Adrenal gland (tissue), 9 donors: ENCODE measurements at regions not wholly inside any gene's neighbourhood (a gene's known extent, or its start where the extent isn't known, plus 50 kb on each side); places are given as distances from the start of the nearest gene placed in this dataset.

Experiments used
- DNase-seq, 7 donors: peaks; one replicate each; pipeline ENCODE4 v3.0.0-alpha.2; 2019 to 2020
- H3K27ac ChIP-seq, 5 donors: fragments of 200-600 bp; sonication (generic) in 4 of 5; 1 replicate in 3 of 5; 2 replicates in 2 of 5; pipeline versions ENCODE4 v1.5.1 to v1.8.0; 2016 to 2020; ENCODE audit warnings: mild to moderate bottlenecking in 1 of 5
- H3K27me3 ChIP-seq: fragments of 200-600 bp; 2 replicates; pipeline ENCODE4 v1.8.0; 2021
- H3K36me3 ChIP-seq, 2 donors: fragments of 200-600 bp; replicated peaks in 1 of 2; 1 replicate in 1 of 2; 2 replicates in 1 of 2; pipeline versions ENCODE4 v1.5.1 to v1.8.0; 2018 to 2022
- H3K4me1 ChIP-seq, 2 donors: fragments of 200-600 bp; replicated peaks in 1 of 2; 1 replicate in 1 of 2; 2 replicates in 1 of 2; pipeline versions ENCODE4 v1.5.1 to v1.8.0; 2018 to 2021
- H3K4me3 ChIP-seq, 4 donors: fragments of 200-600 bp; sonication (generic) in 3 of 4; one replicate each; pipeline ENCODE4 v1.5.1; 2016 to 2018
- H3K9me3 ChIP-seq, 3 donors: fragments of 200-600 bp; sonication (generic) in 1 of 3; replicated peaks in 1 of 3; 1 replicate in 2 of 3; 2 replicates in 1 of 3; pipeline versions ENCODE4 v1.5.1 to v1.8.0; 2016 to 2021
- POLR2A ChIP-seq, 2 donors: fragments of 450-650 bp; IDR thresholded peaks; one replicate each; pipeline ENCODE4 v1.6.1; 2017; ENCODE audit warnings: antibody characterized with exemption in 2 of 2, mild to moderate bottlenecking in 2 of 2, moderate library complexity in 1 of 2
- WGBS, 4 donors: extraction: QIAGEN DNeasy Blood & Tissue Kit in 2 of 4; methylation state at CpG; one replicate each; pipeline versions ENCODE4 v1.1.5 to v1.1.7; 2013 to 2017; 5-methylcytosine and 5-hydroxymethylcytosine counted together
- intact Hi-C, 2 donors: fragments of 100-400 bp; cut with DNase I; formaldehyde crosslinking; loops; one replicate each; pipeline versions ENCODE4 v1.14.1 to v1.15.0; 2022 to 2023
- TF ChIP-seq, protein P1 (sequence below), 6 experiments: fragments of 450-650 bp in 4 of 6; fragments of 200-600 bp in 2 of 6; sonication (generic) in 1 of 6; IDR thresholded peaks; 1 replicate in 5 of 6; 2 replicates in 1 of 6; pipeline versions ENCODE4 v1.5.1 to v1.8.0; 2016 to 2021; ENCODE audit warnings: antibody characterized with exemption in 6 of 6, mild to moderate bottlenecking in 2 of 6, moderate library complexity in 1 of 6
- donor health status: healthy with polysubstance abuse.
- donor health status: Bipolar disorder and iron deficiency.
- donor health status: DM: yes; HTN: yes; CAD: no.
- donor health status: DM: no; HTN: no; CAD: no.
- donor health status: DM: no; HTN: no; CAD: no.

DNA sequence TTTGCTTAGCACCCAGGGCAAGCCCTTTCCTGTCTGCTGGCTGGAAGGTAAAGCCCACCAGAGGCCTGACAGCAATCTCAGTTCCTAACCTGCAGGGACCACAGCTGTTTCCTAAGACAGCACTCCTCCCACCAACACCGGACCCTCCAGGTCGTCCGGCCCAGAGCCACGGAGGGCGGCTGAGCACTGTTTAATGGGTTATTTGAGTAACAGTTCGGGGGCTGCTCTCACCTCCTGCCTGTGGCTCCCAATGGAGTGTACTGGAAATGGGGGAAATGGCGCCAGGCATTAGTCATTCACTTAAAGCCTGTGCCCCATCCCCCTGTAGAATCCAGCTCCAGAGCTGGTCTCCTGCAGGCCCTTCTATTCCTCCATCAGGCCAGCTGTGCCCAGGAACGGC, 81.6 kb upstream of the ADRA2C start:
- no peak for TF ChIP-seq POLR2A (IDR thresholded peaks at IDR 0.05)
- TF ChIP-seq, protein P1, sequence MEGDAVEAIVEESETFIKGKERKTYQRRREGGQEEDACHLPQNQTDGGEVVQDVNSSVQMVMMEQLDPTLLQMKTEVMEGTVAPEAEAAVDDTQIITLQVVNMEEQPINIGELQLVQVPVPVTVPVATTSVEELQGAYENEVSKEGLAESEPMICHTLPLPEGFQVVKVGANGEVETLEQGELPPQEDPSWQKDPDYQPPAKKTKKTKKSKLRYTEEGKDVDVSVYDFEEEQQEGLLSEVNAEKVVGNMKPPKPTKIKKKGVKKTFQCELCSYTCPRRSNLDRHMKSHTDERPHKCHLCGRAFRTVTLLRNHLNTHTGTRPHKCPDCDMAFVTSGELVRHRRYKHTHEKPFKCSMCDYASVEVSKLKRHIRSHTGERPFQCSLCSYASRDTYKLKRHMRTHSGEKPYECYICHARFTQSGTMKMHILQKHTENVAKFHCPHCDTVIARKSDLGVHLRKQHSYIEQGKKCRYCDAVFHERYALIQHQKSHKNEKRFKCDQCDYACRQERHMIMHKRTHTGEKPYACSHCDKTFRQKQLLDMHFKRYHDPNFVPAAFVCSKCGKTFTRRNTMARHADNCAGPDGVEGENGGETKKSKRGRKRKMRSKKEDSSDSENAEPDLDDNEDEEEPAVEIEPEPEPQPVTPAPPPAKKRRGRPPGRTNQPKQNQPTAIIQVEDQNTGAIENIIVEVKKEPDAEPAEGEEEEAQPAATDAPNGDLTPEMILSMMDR (IDR thresholded peaks at IDR 0.05): no peak
- Histone ChIP-seq H3K4me1 (no peaks in the 10 kb centered on the region), H3K9me3 (no peaks in the 10 kb centered on the region), H3K27me3 (no peaks in the 10 kb centered on the region), H3K4me3 (no peak overlapping the region), H3K36me3 (no peaks in the 10 kb centered on the region), H3K27ac (no peak overlapping the region)
- intact Hi-C loops: no loop called here
- no peak for DNase-seq
- WGBS, 4 donors: 70 to 77% (median 76%) methylated on average over 8 of the region's 8 CpGs

DNA sequence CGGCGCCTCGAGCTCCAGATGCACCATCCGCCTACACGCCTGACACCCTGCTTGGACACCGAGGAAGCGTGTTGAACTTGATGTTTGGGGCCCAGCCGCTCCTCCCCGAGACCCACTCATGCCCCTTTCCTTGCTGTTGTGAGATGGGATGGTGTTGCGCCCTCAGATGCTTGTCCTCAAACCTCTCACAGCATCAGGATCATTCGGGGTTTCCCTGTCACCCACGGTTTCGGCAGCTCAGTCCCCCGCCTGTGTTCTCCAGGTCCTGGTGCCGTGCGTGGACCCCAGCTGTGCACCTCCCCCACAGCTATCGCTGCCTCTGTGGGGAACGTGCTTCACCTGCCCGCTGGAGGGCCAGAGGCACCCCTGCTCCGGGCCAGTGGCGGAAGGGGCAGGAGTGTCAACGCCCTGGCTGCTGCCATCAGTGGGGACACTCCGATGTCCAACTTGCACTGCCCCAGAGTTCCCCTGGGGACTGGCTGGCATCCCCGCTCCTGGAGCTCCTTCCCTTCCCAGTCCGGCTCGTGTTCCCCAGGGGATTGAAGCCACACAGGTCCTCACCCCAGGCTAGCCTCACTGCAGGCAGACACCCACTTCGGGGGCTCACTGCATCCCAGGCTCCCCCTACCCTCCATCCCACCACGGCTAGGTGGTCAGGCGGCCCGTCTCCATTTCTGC, 82.3 kb upstream of the ADRA2C start:
- Histone ChIP-seq H3K27me3 (no peaks in the 10 kb centered on the region), H3K4me1 (no peaks in the 10 kb centered on the region), H3K36me3 (no peaks in the 10 kb centered on the region), H3K27ac (no peak overlapping the region), H3K9me3 (no peaks in the 10 kb centered on the region), H3K4me3 (no peak overlapping the region)
- no peak for DNase-seq
- WGBS, 4 donors: 80 to 90% (median 85%) methylated on average over 21 to 30 of the region's 30 CpGs
- TF ChIP-seq, protein P1 (IDR thresholded peaks at IDR 0.05): no peak
- no peak for TF ChIP-seq POLR2A (IDR thresholded peaks at IDR 0.05)
- intact Hi-C loops: no loop called here

DNA sequence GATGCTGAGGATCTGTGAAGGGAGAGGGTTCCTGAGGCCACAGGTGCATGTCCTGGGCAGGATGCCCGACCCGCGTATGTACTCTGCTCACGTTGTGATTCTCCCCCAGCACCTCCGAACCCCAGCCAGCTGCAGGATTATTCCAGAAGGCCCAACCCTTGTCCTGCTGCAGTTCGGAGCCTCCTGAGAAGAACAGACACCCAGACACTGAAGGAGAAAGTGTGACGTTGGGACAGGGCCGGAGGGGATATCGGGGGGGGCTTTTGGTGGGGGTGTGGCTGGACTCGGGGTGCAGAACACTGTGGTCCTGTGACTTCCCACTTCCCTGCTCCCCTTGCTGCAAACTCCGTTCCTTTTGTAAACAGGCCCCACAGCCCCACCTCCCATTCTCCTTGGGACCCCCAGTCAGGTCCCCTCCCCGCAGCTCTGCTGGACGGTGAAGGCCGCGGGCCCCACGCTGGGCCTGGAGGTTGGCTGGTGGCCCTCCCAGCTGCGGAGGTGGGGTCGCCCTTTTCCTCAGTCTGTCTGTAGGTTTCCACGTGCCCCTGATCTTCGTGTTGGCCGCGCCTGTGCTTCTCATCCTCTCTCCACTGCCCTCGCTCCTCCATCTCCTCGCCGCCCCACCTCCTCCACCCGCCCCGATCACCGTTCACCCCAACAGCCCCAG, 83.0 kb upstream of the ADRA2C start:
- no peak for TF ChIP-seq POLR2A (IDR thresholded peaks at IDR 0.05)
- TF ChIP-seq, protein P1 (IDR thresholded peaks at IDR 0.05): no peak
- Histone ChIP-seq H3K27me3 (no peaks in the 10 kb centered on the region), H3K36me3 (no peaks in the 10 kb centered on the region), H3K27ac (no peak overlapping the region), H3K4me1 (no peaks in the 10 kb centered on the region), H3K9me3 (no peaks in the 10 kb centered on the region), H3K4me3 (no peak overlapping the region)
- no peak for DNase-seq
- intact Hi-C loops: no loop called here
- WGBS, 4 donors: 75 to 79% (median 77%) methylated on average over 24 to 28 of the region's 28 CpGs

DNA sequence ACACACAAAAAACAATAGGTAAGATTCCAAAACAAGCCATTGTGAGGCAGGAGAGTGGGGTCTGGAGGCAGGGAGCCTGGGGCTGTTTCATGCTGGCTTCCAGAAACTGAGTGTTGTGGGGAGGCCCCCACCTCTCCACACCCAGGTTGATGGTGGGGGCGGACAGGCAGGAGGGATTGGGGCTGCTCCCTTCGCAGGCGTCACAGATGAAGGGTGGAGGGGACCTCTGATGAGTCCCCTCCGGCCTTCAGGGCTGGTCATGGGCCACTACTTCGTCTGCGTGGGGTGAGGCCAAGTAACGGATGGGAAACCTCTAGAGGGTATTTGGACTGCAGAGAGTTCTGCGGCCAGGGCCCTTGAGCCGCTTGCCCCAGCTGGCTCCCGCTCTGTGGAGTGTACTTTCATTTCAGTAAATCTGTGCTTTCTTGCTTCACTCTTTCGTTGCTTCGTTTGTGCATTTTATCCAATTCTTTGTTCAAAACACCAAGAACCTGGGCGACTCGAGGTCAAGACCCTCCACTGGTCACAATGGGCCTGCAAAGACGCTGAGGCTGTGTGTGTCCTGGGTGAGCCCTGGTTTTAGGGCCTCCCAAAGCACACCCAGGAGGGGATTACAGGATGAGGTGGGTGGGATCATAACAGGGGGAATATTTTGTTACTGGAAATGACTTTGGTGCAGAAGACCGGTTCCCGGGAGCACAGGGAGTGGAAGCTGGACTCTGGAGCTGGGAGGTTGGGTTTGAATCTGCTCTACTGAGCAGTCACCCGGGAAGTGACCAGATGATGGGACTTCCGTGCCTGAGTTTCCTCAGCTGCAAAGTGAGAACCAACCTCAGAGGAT, 83.7 kb upstream of the ADRA2C start:
- H3K36me3 ChIP-seq: no peaks in the 10 kb centered on the region
- no peaks in the 10 kb centered on the region for H3K4me1 ChIP-seq
- H3K27ac ChIP-seq: no peak overlapping the region
- no peak for DNase-seq
- TF ChIP-seq POLR2A (IDR thresholded peaks at IDR 0.05): no peak
- TF ChIP-seq, protein P1 (IDR thresholded peaks at IDR 0.05): no peak
- intact Hi-C loops: no loop called here
- no peak overlapping the region for H3K4me3 ChIP-seq
- WGBS, 4 donors: 80 to 89% (median 87%) methylated on average over 17 to 19 of the region's 19 CpGs
- no peaks in the 10 kb centered on the region for H3K9me3 ChIP-seq
- no peaks in the 10 kb centered on the region for H3K27me3 ChIP-seq
